Fibroblast of villous mesenchyme (primary cell): ENCODE measurements at regions not wholly inside any gene's neighbourhood (a gene's known extent, or its start where the extent isn't known, plus 50 kb on each side); places are given as distances from the start of the nearest gene placed in this dataset.

Experiments
- DNase-seq: peaks from one replicate; pipeline ENCODE4 v3.0.0-alpha.2; 2010; ENCODE audit warnings: low read depth
- H3K4me3 ChIP-seq: 2 replicates; pipeline ENCODE4 v1.5.1; 2011; ENCODE audit warnings: low read depth, mild to moderate bottlenecking, low read length
- CTCF ChIP-seq: IDR thresholded peaks from 2 replicates; pipeline ENCODE4 v1.5.1; 2012; ENCODE audit warnings: low read depth, mild to moderate bottlenecking, low read length; ENCODE audit not compliant: insufficient read depth

- no peak for TF ChIP-seq CTCF
- no peak for DNase-seq
- no peak overlapping the region for H3K4me3 ChIP-seq
Measured at GRCh38 chr16:17839272-17839671, 368.5 kb upstream of the XYLT1 start.

- peak; percentile 90 for DNase-seq
- no peak for TF ChIP-seq CTCF
- no peak overlapping the region for H3K4me3 ChIP-seq
Measured at GRCh38 chr16:17836868-17837602, 366.3 kb upstream of the XYLT1 start.

- no peak overlapping the region for H3K4me3 ChIP-seq
- peak; percentile 2 for DNase-seq
- TF ChIP-seq CTCF: no peak
Measured at GRCh38 chr16:17835118-17835876, 364.5 kb upstream of the XYLT1 start.

GRCh38 chr16:17832738-17833137, 362.0 kb upstream of the XYLT1 start:
- TF ChIP-seq CTCF: no peak
- DNase-seq: no peak
- H3K4me3 ChIP-seq: no peak overlapping the region

GRCh38 chr16:17831330-17831729, 360.6 kb upstream of the XYLT1 start:
- H3K4me3 ChIP-seq: no peak overlapping the region
- peak; percentile 45 for DNase-seq
- peak; percentile 33 for TF ChIP-seq CTCF

GRCh38 chr16:17830651-17831050, 359.9 kb upstream of the XYLT1 start:
- no peak for TF ChIP-seq CTCF
- no peak overlapping the region for H3K4me3 ChIP-seq
- peak; percentile 40 for DNase-seq
